Esophagus (tissue), 2 donors: ENCODE measurements at regions not wholly inside any gene's neighbourhood (a gene's known extent, or its start where the extent isn't known, plus 50 kb on each side); places are given as distances from the start of the nearest gene placed in this dataset.

Experiments
- H3K27ac ChIP-seq, 2 donors: one replicate each; pipeline ENCODE4 v1.5.1; 2013; ENCODE audit warnings: low read depth in 2 of 2, mild to moderate bottlenecking in 2 of 2, inconsistent platforms in 1 of 2, low read length in 1 of 2, moderate library complexity in 1 of 2
- H3K27me3 ChIP-seq, 2 donors: one replicate each; pipeline ENCODE4 v1.6.1; 2013; ENCODE audit warnings: low read length in 2 of 2, control low read depth in 1 of 2, mild to moderate bottlenecking in 1 of 2; ENCODE audit not compliant: insufficient read depth in 2 of 2, control insufficient read depth in 1 of 2
- H3K36me3 ChIP-seq, 2 donors: one replicate each; pipeline ENCODE4 v1.6.1; 2013; ENCODE audit warnings: low read length in 1 of 2; ENCODE audit not compliant: control insufficient read depth in 2 of 2, insufficient read depth in 2 of 2
- H3K4me1 ChIP-seq, 2 donors: one replicate each; pipeline ENCODE4 v1.6.1; 2013; ENCODE audit warnings: low read length in 1 of 2; ENCODE audit not compliant: control insufficient read depth in 2 of 2, insufficient read depth in 2 of 2
- H3K4me3 ChIP-seq, 2 donors: one replicate each; pipeline ENCODE4 v1.5.1; 2013; ENCODE audit warnings: low read length in 2 of 2, mild to moderate bottlenecking in 2 of 2, low read depth in 1 of 2, moderate library complexity in 1 of 2
- H3K9me3 ChIP-seq, 2 donors: one replicate each; pipeline ENCODE4 v1.6.1; 2013; ENCODE audit warnings: mild to moderate bottlenecking in 2 of 2, low read depth in 1 of 2, low read length in 1 of 2, moderate library complexity in 1 of 2; ENCODE audit not compliant: control insufficient read depth in 2 of 2, insufficient read depth in 1 of 2
- WGBS, 2 donors: extraction: QIAGEN DNeasy Blood & Tissue Kit; methylation state at CpG; one replicate each; pipeline ENCODE4 v1.1.7; 2013; 5-methylcytosine and 5-hydroxymethylcytosine counted together
- donor health status: healthy with polysubstance abuse.
- donor health status: Bipolar disorder and iron deficiency.

DNA sequence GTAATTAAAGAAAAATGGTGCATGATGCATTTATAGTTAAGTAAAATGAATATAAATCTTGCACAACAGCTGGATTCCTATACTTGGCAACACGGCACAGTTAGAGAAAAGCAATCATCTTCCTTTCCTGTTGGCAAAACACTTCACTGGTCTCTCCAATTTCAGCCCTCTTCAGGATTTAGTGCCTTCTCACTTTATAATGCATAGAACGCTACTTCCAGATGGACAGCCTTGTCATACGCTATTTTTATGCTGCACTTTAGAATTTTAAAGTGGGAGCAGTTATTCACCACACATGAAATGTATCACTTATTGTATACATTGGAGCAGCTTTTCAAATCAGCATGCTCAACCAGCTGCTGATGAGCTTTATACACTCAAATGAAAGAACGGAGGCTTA lies 194.4 kb upstream of the GBE1 start:
- Histone ChIP-seq H3K4me1 (no peaks in the 10 kb centered on the region), H3K27me3 (no peaks in the 10 kb centered on the region), H3K36me3 (no peaks in the 10 kb centered on the region), H3K4me3 (no peak overlapping the region), H3K27ac (no peak overlapping the region), H3K9me3 (no peaks in the 10 kb centered on the region)
- 61 to 63% methylated on average over 4 of the region's 4 CpGs for WGBS, 2 donors

DNA sequence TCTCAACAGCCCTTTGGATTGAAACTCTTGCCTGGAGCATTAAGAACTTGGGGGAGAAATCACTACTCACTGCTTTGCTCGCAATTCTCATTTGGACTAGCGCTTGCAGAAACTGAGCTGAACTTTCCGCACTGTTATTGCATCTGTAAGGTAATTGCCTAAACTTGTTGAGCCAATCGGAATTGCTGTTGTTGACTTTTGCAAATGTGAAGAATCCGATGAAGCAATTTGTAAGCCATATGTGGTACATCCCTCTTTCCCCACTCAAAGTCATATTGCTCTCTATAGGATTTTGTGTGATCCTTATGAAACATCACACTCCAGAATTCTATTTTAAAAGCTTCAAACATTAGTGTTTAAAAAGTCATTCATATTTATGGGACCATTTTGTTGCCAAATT lies 191.7 kb upstream of the GBE1 start:
- H3K36me3 ChIP-seq, result no peaks in the 10 kb centered on the region
- no peaks in the 10 kb centered on the region for H3K27me3 ChIP-seq
- H3K4me1 ChIP-seq, result no peaks in the 10 kb centered on the region
- H3K27ac ChIP-seq, result no peak overlapping the region
- no peak overlapping the region for H3K4me3 ChIP-seq
- no peaks in the 10 kb centered on the region for H3K9me3 ChIP-seq
- 89 to 93% methylated on average over 5 of the region's 5 CpGs for WGBS, 2 donors

DNA sequence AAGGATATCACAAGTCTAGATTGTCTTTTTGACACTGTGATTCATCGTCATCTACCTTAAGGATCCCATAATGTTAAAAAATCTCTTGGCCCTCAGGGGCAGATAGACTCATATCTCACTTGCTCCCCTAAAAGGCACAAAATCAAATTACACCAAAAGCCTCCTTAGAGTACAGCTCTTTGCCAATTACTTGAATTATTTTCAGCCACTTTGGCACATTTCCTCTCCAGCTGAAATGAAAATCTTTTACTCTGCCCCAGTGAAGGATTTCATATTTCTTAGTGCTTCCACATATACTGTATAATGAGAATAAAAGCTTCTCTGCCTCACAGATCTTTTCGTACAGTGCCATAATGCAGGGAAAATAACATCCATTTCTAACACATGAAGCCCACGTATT lies 190.7 kb upstream of the GBE1 start:
- no peaks in the 10 kb centered on the region for H3K27me3 ChIP-seq
- H3K4me3 ChIP-seq, result no peak overlapping the region
- no peak overlapping the region for H3K27ac ChIP-seq
- no peaks in the 10 kb centered on the region for H3K36me3 ChIP-seq
- no peaks in the 10 kb centered on the region for H3K9me3 ChIP-seq
- whole genome bisulfite sequencing, 2 donors, result 90 to 92% methylated on average over 3 of the region's 3 CpGs
- no peaks in the 10 kb centered on the region for H3K4me1 ChIP-seq

DNA sequence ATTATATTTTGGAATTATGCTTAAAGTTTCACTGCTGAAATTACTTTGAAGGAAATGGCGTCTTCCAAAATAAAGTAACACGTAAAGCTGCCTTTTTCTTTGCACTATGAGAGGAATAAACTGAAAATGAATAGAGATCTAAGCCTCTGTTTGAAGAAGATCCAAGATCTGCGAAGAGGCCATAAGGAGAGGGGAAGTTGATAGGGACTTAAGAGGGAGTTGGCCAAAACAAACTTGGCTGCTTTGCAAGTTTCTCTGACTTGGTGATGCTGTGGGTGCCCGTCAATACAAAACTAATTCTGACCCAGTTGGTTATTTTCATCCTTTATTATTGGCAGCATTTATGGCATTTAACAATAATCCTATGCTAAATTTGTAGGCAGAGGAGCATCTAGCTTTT lies 190.2 kb upstream of the GBE1 start:
- Histone ChIP-seq H3K27ac (no peak overlapping the region), H3K27me3 (no peaks in the 10 kb centered on the region)
- WGBS, 2 donors, result 42 to 61% methylated on average over 4 of the region's 4 CpGs

DNA sequence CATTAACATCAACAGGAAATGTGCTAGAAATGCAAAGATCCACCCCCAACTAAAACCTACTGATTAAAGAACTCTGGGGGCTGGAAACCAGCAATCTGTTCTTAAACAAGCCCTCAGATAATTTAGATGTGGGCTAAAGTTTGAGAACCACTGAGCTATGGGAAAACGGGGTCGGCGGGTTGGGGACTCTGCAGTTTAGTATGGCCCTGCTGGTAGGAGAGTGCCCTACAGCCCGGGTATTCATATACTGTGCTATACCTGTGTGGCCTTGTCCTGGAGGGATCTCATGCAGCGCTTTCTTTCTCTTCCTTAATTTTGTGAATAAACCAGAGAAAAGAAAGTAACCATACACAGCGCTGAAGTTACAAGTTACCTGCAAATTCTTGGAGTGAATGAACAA lies 189.7 kb upstream of the GBE1 start:
- no peaks in the 10 kb centered on the region for H3K9me3 ChIP-seq

More for the DNA sequence above, 190.2 kb upstream of the GBE1 start:
- Histone ChIP-seq H3K4me3 (no peak overlapping the region), H3K4me1 (no peaks in the 10 kb centered on the region), H3K9me3 (no peaks in the 10 kb centered on the region), H3K36me3 (no peaks in the 10 kb centered on the region)

DNA sequence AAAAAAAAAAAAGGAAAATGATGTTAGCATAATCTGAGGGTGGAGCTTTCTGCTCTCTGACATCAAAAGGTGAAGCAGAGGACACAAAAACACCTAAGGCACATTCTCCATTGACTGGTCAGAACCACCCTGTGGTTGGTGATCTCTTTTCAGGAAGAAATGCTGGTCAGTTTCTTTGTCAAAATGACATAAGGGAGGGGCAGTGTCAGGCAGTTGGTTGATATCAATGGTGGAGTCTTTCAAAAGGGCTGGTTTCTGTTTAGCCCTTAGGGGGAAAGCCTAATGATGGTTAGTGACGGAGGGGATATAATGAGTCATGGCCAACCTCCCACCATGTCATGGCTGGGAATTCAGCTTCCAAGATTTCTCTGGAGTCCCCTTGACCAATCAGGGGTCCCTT lies 185.9 kb upstream of the GBE1 start:
- H3K4me1 ChIP-seq, result no peaks in the 10 kb centered on the region
- H3K36me3 ChIP-seq, result no peaks in the 10 kb centered on the region
- no peak overlapping the region for H3K27ac ChIP-seq
- WGBS, 2 donors, result 73 to 91% methylated on average over 1 of the region's 1 CpG
- peaks cover 0 to 2% of the 10 kb centered on the region in 2 donors for H3K9me3 ChIP-seq
- H3K27me3 ChIP-seq, result no peaks in the 10 kb centered on the region
- H3K4me3 ChIP-seq, result no peak overlapping the region

More for the DNA sequence above, 189.7 kb upstream of the GBE1 start:
- no peaks in the 10 kb centered on the region for H3K4me1 ChIP-seq
- no peaks in the 10 kb centered on the region for H3K36me3 ChIP-seq
- H3K27ac ChIP-seq, result no peak overlapping the region
- 78 to 87% methylated on average over 6 of the region's 6 CpGs for WGBS, 2 donors
- no peaks in the 10 kb centered on the region for H3K27me3 ChIP-seq
- no peak overlapping the region for H3K4me3 ChIP-seq

DNA sequence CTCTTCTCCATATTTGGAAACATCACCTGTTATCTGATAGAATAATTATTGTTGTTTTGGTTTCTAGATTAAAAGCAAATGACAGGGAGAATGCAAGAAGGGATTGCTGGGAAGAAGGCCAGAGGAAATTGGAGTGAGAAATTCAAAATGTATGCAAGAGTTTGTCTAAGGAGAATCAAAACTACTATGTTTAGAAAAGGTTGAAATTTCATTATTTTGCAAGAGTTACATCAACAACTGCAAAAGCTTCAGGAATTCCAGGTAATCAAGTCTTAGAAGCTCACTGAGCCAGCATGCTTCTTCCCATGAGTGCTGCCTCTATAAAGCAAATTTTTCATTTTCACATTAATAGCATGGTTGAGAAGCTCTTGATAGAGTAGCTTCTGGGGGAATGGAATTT lies 177.2 kb upstream of the GBE1 start:
- no peak overlapping the region for H3K4me3 ChIP-seq
- H3K27ac ChIP-seq, result no peak overlapping the region
- no peaks in the 10 kb centered on the region for H3K36me3 ChIP-seq
- H3K9me3 ChIP-seq, result no peaks in the 10 kb centered on the region
- H3K4me1 ChIP-seq, result no peaks in the 10 kb centered on the region
- H3K27me3 ChIP-seq, result no peaks in the 10 kb centered on the region

DNA sequence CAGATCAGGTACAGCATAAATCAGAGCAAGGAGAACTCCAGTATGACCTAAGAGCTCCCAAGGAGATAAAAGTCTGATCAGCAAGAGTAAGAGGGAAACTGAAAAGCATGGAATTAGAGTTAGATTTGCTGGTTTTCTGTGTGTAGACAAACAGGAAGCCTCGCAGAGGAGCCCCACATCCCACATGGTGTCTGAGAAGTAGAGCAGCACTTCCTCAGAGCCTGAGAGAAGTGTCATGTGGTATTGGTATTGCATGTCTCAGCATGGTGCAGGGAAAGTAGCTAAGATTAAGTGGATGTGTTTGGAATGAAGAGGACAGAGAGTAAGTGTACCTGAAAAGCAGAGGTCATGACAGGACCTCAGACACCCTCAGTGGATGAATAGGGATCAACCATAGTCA lies 175.4 kb upstream of the GBE1 start:
- Histone ChIP-seq H3K4me3 (no peak overlapping the region), H3K27me3 (no peaks in the 10 kb centered on the region), H3K36me3 (no peaks in the 10 kb centered on the region), H3K27ac (no peak overlapping the region), H3K9me3 (no peaks in the 10 kb centered on the region), H3K4me1 (no peaks in the 10 kb centered on the region)
- 63 to 65% methylated on average over 1 of the region's 1 CpG for WGBS, 2 donors

DNA sequence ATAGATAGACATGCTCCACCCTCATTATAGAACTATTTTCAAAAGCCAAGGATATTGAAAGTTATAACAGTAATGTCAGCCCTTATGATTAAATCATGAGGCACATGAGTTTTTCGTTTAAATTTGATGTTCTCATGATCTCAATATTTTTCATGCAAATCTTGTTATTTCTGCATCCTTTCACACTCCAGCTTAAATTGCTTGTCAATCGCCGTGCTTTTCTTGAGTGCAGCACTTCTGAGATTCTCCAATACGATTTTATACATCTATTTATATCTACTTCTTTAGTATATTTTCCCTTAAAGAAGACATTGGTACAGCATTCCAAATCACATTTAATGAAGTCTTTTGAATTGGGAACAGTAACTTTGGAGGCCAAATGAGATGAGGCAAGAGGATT lies 171.2 kb upstream of the GBE1 start:
- Histone ChIP-seq H3K27ac (no peak overlapping the region), H3K36me3 (no peaks in the 10 kb centered on the region), H3K4me3 (no peak overlapping the region), H3K4me1 (no peaks in the 10 kb centered on the region), H3K27me3 (no peaks in the 10 kb centered on the region), H3K9me3 (no peaks in the 10 kb centered on the region)
- WGBS, 2 donors, result 86 to 88% methylated on average over 4 of the region's 4 CpGs

DNA sequence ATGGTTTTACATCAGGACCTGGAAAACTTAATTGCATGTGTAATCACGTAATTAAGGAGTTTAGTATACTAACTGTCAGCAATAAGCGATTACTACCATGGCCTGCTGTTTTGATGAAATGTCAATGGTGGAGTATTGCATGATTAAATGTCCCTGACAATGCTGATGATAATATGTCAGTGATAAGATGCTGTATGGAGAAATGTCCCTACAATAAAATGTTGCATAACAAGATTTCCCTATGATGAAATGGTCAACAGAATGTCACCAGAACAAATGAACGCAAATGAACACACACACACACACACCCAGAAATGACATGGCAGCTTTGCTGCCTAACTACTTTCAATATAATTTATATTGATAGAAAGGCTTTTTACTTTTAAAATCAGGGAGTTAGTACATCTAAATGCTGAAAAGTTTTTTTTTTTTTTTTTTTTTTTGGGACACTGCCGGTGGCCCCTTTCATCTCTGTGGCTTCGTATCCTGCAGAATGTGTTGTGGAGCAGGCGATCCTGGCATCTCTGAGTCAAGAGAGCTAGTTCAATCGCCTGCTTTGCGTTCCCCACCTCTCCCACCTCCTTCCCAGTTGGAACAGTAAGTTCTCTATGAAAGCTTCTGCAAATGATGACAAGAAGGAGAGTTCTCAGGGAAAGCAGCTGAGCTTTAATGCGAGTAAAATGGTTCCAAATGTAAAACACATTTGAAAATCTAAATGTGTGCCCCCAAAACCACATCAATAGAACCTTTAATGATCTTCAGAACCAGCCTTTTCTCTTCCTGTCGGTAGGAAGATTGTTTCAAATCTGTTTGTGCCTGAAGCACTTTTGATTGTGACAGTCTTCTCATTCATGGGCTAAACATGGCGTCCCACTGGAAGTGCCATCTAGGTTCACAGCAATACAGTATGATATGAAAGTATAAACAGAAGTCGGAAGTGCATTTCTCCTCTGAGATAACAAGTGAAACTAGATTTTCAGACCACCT lies 170.1 kb upstream of the GBE1 start:
- H3K4me1 ChIP-seq, result no peaks in the 10 kb centered on the region
- H3K27me3 ChIP-seq, result no peaks in the 10 kb centered on the region
- H3K9me3 ChIP-seq, result no peaks in the 10 kb centered on the region
- H3K36me3 ChIP-seq, result no peaks in the 10 kb centered on the region
- H3K4me3 ChIP-seq, result no peak overlapping the region
- 83 to 85% methylated on average over 12 of the region's 12 CpGs for WGBS, 2 donors
- H3K27ac ChIP-seq, result no peak overlapping the region
